Stromal cell of bone marrow (primary cell): ENCODE measurements at regions not wholly inside any gene's neighbourhood (a gene's known extent, or its start where the extent isn't known, plus 50 kb on each side); places are given as distances from the start of the nearest gene placed in this dataset.

ENCODE experiments used
- DNase-seq: peaks from one replicate; pipeline ENCODE4 v3.0.0-alpha.2; 2012; ENCODE audit warnings: low read depth

- DNase-seq: no peak
These were observed 301.9 kb upstream of the NR2F2 start for GRCh38 chr15:96028620-96029019.

- no peak for DNase-seq
These were observed 301.3 kb upstream of the NR2F2 start for GRCh38 chr15:96029172-96029571.

GRCh38 chr15:96031426-96032110 is 298.9 kb upstream of the NR2F2 start:
- DNase-seq: no peak

DNA sequence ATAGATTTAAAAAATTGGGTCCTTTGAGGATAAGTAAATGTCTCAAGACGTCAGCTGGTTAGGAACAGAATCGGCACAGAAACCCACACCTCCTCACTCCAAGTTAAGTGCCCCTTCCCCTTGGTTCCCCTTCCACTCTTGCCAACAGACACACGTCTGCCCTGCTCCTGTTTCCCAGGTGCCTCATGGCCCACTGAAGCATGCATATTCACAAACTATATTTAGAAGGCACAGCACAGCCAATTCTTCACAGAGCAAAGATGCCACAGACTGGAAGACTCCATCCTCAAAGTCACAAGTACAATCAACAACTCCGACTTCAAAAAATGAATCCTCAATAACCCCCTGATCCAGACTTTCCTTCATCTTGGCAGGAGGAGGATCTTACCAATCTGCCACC is 295.4 kb upstream of the NR2F2 start:
- no peak for DNase-seq

DNA sequence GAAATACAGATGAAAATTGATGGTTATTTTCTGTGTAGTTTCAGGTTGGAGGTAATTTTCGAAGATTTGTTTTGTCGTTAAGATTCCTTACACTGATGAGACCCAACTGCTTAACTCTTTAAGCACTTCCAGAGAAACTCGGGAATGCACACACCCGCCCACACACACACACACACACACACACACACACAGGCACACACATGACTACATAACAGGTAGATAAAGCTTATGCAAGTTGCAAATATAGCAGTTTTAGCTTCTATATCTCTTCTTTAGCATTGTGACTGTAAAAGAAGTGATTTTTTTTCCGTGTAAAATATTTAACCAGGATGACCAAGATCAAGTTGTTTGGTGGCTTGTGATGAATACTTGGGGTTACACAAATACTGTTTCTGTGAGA is 294.9 kb upstream of the NR2F2 start:
- no peak for DNase-seq

- no peak for DNase-seq
These were observed 292.9 kb upstream of the NR2F2 start for GRCh38 chr15:96037584-96037983.

DNA sequence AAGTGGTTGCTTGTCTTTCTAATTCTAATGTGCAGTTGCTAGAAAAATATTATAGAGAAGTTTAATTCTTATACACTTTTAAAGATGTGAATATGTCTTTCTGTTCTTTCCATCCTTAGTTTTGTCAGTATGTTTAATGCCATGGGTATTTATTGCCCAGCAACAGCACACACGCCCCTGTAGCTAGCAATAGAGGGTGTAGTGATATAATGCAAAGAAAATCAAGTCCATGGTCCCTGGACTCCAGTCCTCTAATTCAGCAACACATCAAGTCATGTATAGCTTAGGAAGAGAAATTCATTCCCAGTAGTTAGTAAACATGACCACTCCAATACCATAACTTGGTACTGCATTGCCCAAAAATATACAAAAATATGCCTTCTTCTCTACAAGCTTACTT is 292.4 kb upstream of the NR2F2 start:
- DNase-seq: no peak

GRCh38 chr15:96038650-96039049 is 291.9 kb upstream of the NR2F2 start:
- peak; percentile 9 for DNase-seq

GRCh38 chr15:96041982-96042733 is 288.3 kb upstream of the NR2F2 start:
- DNase-seq: no peak

- DNase-seq: no peak
These were observed 287.7 kb upstream of the NR2F2 start for GRCh38 chr15:96042734-96043224.

DNA sequence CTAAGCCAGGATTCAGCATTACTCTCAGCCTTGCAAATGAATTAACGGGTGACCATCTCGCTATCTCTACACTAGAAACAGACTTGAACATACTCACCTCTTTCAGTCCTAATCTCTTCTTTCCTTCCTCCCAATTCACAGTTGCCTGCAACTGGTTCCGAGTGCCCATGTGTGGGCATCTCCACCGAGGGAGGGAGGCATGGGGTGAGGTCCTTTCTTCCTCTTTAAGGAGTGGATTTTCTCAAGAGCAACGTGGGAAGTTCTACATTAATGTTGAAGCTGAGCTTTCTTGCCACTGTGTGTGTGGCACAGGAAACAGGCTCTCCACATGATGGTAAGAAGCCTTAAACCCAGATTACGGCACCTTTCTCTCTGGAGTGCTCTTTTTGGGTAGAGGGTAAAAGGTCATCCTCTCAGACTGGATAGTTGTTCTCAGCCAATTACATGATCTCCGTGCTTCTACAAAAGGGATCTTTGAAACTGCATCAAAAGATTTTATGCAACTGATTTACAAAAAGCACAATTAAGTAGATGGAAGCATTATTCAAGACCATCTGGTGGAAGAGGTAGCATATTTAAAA is 286.8 kb upstream of the NR2F2 start:
- DNase-seq: no peak

- DNase-seq: peak; percentile 20
These were observed 283.8 kb upstream of the NR2F2 start for GRCh38 chr15:96046620-96047240.

- DNase-seq: peak; percentile 92
These were observed 283.1 kb upstream of the NR2F2 start for GRCh38 chr15:96047255-96047931.

GRCh38 chr15:96049323-96049722 is 281.2 kb upstream of the NR2F2 start:
- no peak for DNase-seq

DNA sequence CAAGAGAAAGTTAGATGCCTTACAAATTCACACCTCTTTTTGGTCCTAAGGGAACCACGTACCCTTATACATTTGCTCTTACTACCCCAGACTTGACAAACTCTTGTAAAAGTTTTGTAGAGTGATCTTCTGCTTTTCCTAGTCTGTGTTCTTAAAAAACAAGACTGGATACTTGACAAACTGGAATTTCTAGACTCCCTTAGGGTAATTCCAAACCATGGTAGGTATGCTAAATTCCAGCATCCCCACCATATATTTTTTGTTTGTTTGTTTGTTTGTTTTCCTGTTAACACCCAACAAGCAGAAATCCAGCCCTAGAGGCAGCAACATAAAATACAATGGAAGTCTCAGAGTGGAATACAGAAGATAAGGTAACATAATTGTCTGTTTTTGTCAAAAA is 280.7 kb upstream of the NR2F2 start:
- DNase-seq: no peak

DNA sequence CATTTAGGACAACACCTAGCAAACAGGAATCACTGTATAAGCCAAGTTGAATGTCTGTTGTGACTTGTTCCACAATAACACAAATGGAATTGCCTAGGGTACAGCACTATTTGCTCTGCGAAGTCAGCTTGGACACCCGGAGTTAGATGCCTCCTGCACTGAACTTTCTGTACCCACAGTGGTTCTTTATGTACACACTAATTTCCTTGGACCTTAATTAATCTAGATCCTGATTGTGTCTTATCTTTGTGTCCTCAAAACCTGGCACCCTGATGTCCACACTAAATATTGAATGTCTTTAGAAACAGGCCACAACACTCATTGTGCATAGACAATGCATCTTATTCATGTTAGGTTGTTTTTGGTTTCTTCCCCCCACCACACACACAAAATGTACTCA is 278.9 kb upstream of the NR2F2 start:
- no peak for DNase-seq

DNA sequence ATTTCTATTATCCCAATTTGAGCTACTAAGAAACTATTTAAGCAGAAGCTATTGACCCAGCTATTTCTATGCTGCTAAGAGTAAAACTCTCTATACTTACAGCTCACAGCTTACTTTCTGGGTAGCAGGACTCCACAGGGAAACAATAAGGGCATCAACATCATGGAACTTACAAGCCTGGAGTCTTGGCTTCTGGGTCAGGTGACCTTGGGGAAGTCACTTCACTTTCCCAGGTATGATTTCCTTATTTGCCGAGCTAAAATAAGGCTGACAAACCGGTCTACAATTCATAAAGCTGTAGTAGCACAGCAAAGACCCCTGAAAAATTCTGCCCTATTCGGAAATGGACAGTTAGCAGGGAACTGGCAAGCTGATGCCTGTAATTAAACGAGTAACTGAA is 278.3 kb upstream of the NR2F2 start:
- DNase-seq: no peak

DNA sequence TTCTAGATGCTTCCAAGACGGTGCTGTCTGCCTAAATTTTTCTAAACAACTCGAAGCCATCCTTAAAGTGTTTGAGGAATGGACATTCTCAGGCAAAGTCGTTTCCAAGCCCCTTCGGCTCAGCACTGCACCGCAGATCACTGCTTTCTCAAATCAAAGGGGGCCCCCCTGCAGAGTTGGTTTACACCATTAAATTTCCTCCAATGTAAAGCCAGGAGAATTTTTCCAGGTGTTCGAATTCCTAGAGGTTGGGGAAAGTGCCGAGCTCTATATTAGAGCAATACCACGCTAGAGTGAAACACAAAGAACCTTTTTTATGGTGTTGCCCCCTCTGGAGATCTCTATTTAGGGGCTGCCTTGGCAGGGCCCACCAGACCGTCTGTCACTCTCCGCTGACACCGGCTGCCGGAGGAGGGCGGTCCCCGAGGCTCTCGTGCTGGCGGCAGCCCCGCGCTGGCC is 277.9 kb upstream of the NR2F2 start:
- DNase-seq: no peak

DNA sequence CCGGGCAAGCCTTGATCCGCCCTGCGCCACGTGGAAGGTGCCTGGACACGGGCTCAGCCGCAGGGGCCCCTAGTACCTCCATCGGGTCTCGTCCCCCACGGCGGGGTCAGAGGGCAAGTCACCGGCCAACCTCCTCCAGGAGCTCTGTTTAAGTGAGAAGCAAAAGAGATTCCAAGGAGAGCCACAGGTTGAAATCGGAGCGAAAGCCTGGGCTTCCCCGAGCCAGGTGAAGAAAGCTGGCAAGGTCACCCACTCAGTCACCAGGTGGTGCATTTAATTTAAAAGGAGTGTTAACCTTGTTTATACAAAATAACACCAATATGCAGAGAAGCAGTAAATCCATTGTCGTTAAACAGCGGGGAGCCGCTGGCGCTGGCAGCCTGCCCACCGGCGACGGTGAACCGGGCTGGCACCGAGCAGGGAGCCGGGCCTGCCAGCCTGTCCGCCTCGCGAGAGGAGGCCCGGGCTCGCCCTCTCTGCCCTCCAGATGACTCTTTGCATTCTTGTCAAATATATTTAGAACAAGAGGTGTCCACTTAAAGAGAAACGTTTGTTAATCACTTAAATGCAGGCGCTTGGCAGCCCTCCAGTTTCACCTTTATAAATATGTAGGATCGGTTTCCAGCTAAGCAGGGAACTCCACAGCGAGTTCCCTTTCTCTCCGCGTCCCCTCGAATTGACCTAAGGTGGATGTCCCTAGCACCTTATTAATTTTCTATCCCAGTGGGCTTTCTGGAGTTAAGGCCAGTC is 277.3 kb upstream of the NR2F2 start:
- DNase-seq: no peak

DNA sequence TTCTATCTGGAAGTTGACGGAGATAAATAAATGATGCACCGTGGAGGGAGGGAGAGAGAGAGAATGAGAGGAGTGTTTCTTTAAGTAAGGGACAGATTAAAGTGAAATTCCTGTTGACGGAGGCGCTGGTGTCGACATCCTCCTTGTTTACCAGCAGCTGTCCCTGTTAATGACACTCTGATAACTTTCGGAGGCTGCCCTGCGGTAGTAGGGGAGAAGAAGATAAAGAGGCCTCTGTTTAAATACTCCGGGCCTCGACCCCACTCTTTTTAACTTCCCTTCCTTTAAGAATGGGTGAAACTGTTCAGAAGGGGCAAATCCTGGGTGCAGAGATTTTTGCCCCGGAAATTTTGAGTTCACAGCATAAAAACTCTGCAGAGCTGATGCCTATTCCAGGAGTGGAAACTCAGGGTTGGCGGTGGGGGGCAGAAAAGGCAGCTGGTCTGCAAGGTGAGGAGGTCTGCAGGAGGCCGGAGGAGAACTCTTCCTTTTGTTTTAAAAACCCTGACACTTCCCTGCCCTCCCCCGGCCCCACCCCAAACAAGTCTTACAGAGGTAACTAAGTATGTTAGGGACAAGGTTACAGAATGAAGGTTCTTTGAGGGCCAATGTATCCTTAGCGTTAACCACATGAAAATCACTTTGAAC is 276.6 kb upstream of the NR2F2 start:
- DNase-seq: no peak

- DNase-seq: no peak
These were observed 275.9 kb upstream of the NR2F2 start for GRCh38 chr15:96054621-96055020.
